Activated T-cell treated with anti-CD3 and anti-CD28 coated beads for 24 hours (primary cell): ENCODE measurements at regions not wholly inside any gene's neighbourhood (a gene's known extent, or its start where the extent isn't known, plus 50 kb on each side); places are given as distances from the start of the nearest gene placed in this dataset.
"Not testable (repeated sequence)": the region's sequence is repeated elsewhere in the genome, so short reads cannot be mapped to it uniquely, and the experiment has no call there.

ENCODE experiments used
- DNase-seq: peaks from one replicate; pipeline ENCODE4 v3.0.0-alpha.2; 2020; ENCODE audit warnings: low read depth

GRCh38 chrX:78603908-78604307, 55.2 kb downstream of the RTL3 start:
- no peak for DNase-seq

GRCh38 chrX:78595901-78596502, 63.1 kb downstream of the RTL3 start:
- DNase-seq: no peak

GRCh38 chrX:78593701-78594100, 65.4 kb downstream of the RTL3 start:
- no peak for DNase-seq

GRCh38 chrX:78592030-78592429, 67.1 kb downstream of the RTL3 start:
- no peak for DNase-seq

GRCh38 chrX:78574306-78574705, 84.8 kb downstream of the RTL3 start:
- no peak for DNase-seq

- no peak for DNase-seq
Observed at GRCh38 chrX:78573630-78574029, 85.5 kb downstream of the RTL3 start.

GRCh38 chrX:78571849-78572248, 87.3 kb downstream of the RTL3 start:
- no peak for DNase-seq

GRCh38 chrX:78555401-78555980, 103.6 kb downstream of the RTL3 start:
- no peak for DNase-seq

- not testable (repeated sequence) for DNase-seq
Observed at GRCh38 chrX:78552628-78553027, 106.5 kb downstream of the RTL3 start.

GRCh38 chrX:78548012-78548411, 111.1 kb downstream of the RTL3 start:
- no peak for DNase-seq

GRCh38 chrX:78545233-78545632, 113.9 kb downstream of the RTL3 start:
- DNase-seq: no peak

GRCh38 chrX:78543281-78543680, 115.8 kb downstream of the RTL3 start:
- no peak for DNase-seq

- no peak for DNase-seq
Observed at GRCh38 chrX:78540171-78540570, 119.0 kb downstream of the RTL3 start.

GRCh38 chrX:78534221-78534620, 124.9 kb downstream of the RTL3 start:
- no peak for DNase-seq

- no peak for DNase-seq
Observed at GRCh38 chrX:78532363-78532762, 126.8 kb downstream of the RTL3 start.

- no peak for DNase-seq
Observed at GRCh38 chrX:78527818-78528217, 131.3 kb downstream of the RTL3 start.

GRCh38 chrX:78527263-78527662, 131.9 kb downstream of the RTL3 start:
- DNase-seq: no peak

- no peak for DNase-seq
Observed at GRCh38 chrX:78522601-78523000, 136.5 kb downstream of the RTL3 start.

- peak; percentile 45 for DNase-seq
Observed at GRCh38 chrX:78517124-78517523, 142.0 kb downstream of the RTL3 start.

GRCh38 chrX:78514852-78515251, 144.3 kb downstream of the RTL3 start:
- no peak for DNase-seq

GRCh38 chrX:78513971-78514738, 145.0 kb downstream of the RTL3 start:
- DNase-seq: no peak

- no peak for DNase-seq
Observed at GRCh38 chrX:78506248-78506647, 152.9 kb downstream of the RTL3 start.

GRCh38 chrX:78496483-78496882, 162.6 kb downstream of the RTL3 start:
- DNase-seq: no peak

- no peak for DNase-seq
Observed at GRCh38 chrX:78493180-78493579, 165.8 kb upstream of the CYSLTR1 start.
